ENCODE measurements at regions not wholly inside any gene's neighbourhood (a gene's known extent, or its start where the extent isn't known, plus 50 kb on each side); places are given as distances from the start of the nearest gene placed in this dataset.

- H3K36me3 ChIP-seq (replicated peaks in 1 of 2) = no peaks in the 10 kb centered on the region
- intact Hi-C loops (cut with DNase I) = no loop called here
- TF ChIP-seq CTCF (IDR thresholded peaks at IDR 0.05) = no peak
- TF ChIP-seq POLR2A (IDR thresholded peaks at IDR 0.05) = no peak
- DNase-seq = no peak
- H3K27ac ChIP-seq = no peak overlapping the region
- WGBS, 4 donors = 83 to 87% (median 86%) methylated on average over 2 to 3 of the region's 3 CpGs
- no peak overlapping the region for H3K4me3 ChIP-seq
- no peaks in the 10 kb centered on the region for H3K27me3 ChIP-seq
- no peaks in the 10 kb centered on the region for H3K4me1 ChIP-seq (replicated peaks in 1 of 2)
- H3K9me3 ChIP-seq (replicated peaks in 1 of 3) = peaks cover 0 to 6% (median 0%) of the 10 kb centered on the region in 3 donors
Measured at GRCh38 chr9:4400731-4401130, 89.5 kb upstream of the SLC1A1 start.

- Histone ChIP-seq H3K36me3 (replicated peaks in 1 of 2) (no peaks in the 10 kb centered on the region), H3K4me1 (replicated peaks in 1 of 2) (no peaks in the 10 kb centered on the region), H3K4me3 (no peak overlapping the region), H3K27me3 (no peaks in the 10 kb centered on the region), H3K27ac (no peak overlapping the region), H3K9me3 (replicated peaks in 1 of 3) (peaks cover 0 to 6% (median 0%) of the 10 kb centered on the region in 3 donors)
- DNase-seq = no peak
- intact Hi-C loops (cut with DNase I) = no loop called here
- TF ChIP-seq POLR2A (IDR thresholded peaks at IDR 0.05) = no peak
- no peak for TF ChIP-seq CTCF (IDR thresholded peaks at IDR 0.05)
- WGBS, 4 donors = 55 to 75% (median 60%) methylated on average over 2 of the region's 2 CpGs
Measured at GRCh38 chr9:4397917-4398316, 92.4 kb upstream of the SLC1A1 start.

GRCh38 chr9:4393806-4394523, 94.1 kb upstream of the GLIS3 start:
- no peaks in the 10 kb centered on the region for H3K9me3 ChIP-seq (replicated peaks in 1 of 3)
- no peak overlapping the region for H3K27ac ChIP-seq
- H3K27me3 ChIP-seq = no peaks in the 10 kb centered on the region
- 72 to 88% (median 84%) methylated on average over 4 of the region's 4 CpGs for WGBS, 4 donors
- no peaks in the 10 kb centered on the region for H3K36me3 ChIP-seq (replicated peaks in 1 of 2)
- TF ChIP-seq CTCF (IDR thresholded peaks at IDR 0.05) (no peak), POLR2A (IDR thresholded peaks at IDR 0.05) (no peak)
- no peak for DNase-seq
- no peaks in the 10 kb centered on the region for H3K4me1 ChIP-seq (replicated peaks in 1 of 2)
- intact Hi-C loops (cut with DNase I) = no loop called here
- no peak overlapping the region for H3K4me3 ChIP-seq

- Histone ChIP-seq H3K9me3 (replicated peaks in 1 of 3) (no peaks in the 10 kb centered on the region), H3K4me1 (replicated peaks in 1 of 2) (no peaks in the 10 kb centered on the region), H3K27me3 (no peaks in the 10 kb centered on the region), H3K4me3 (no peak overlapping the region), H3K27ac (no peak overlapping the region), H3K36me3 (replicated peaks in 1 of 2) (no peaks in the 10 kb centered on the region)
- WGBS, 4 donors = 73 to 84% (median 78%) methylated on average over 4 of the region's 4 CpGs
- TF ChIP-seq CTCF (IDR thresholded peaks at IDR 0.05) (no peak), POLR2A (IDR thresholded peaks at IDR 0.05) (no peak)
- intact Hi-C loops (cut with DNase I) = no loop called here
- no peak for DNase-seq
Measured at GRCh38 chr9:4389755-4390154, 89.9 kb upstream of the GLIS3 start.

Data from adrenal gland (tissue), 9 donors.